ENCODE measurements at regions not wholly inside any gene's neighbourhood (a gene's known extent, or its start where the extent isn't known, plus 50 kb on each side); places are given as distances from the start of the nearest gene placed in this dataset.

DNA sequence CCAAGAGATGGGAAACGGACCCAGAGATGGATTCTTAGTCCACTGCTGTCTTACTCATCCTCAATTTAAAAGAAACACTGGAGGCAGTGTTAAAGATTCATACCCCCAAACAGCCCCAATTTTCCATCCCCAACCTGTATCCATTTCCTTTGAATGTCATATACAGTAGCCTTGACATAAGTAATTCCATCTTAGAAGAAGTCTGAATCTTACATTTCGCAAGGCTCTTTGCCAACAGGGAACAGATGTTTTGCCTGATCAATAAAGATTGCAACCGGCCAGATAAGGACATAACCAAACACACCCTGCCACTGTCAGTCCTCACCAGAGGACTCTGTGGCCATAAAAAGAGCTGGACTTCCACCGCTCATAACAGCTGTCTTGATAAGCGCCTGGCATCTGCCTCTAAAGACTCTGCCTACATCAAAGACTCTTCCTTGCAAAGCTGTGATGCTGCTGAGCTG is 59.0 kb upstream of the MED9 start:
- DNase-seq (ENCODE audit: low spot score): no peak

DNA sequence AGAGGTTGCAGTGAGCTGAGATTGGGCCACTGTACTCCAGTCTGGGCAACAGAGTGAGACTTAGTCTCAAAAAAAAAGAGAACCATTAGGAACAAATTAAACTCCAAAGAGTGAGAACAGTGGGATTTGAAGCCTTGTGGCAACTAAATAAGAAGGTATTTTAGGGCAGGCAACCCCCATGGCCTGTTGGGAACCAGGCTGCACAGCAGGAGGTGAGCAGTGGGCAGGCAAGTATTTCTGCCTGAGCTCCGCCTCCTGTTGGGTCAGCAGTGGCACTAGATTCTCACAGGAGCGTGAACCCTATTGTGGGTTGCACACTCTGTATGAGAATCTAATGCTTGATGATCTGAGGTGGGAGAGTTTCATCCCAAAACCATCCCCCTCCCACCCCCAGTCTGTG is 57.6 kb upstream of the MED9 start:
- DNase-seq (ENCODE audit: low spot score): no peak

DNA sequence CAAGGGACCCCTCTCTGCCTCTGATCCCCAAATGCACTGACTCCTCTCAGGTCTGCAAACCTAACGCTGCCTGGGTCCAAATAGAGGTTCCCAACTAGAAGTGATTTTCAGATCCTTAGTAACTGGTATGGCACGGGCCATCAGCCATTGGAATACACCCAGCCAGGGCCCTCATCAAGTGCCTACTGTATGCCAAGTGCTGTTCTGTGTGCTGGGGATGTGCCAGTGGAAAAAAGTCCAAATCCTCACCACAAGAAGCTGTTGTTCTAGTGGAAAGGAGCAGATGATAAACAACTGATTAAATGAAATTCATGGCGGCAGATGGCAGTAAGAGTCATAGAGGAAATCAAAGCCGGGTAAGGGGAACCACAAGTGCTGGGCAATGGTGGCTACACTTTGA is 57.2 kb upstream of the MED9 start:
- no peak for DNase-seq (ENCODE audit: low spot score)

DNA sequence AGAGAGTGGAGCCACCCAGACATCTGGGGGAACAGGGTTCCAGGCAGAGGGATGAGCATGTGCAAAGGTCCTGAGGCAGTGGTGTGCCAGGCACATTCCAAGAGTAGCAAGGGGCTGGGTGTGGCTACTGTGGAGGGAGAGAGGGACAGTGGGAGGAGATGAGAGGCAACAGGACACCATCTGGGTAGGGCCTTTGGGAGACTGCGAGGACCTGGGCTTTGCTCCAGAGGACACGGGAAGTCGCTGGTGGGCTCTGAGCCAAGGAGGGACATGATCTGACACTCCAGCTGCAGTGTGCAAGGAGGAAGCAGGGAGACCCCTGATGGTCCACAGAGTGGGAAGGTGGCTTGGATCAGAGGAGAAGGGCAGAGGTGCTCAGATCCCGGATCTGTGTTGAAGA is 56.7 kb upstream of the MED9 start:
- no peak for DNase-seq (ENCODE audit: low spot score)

DNA sequence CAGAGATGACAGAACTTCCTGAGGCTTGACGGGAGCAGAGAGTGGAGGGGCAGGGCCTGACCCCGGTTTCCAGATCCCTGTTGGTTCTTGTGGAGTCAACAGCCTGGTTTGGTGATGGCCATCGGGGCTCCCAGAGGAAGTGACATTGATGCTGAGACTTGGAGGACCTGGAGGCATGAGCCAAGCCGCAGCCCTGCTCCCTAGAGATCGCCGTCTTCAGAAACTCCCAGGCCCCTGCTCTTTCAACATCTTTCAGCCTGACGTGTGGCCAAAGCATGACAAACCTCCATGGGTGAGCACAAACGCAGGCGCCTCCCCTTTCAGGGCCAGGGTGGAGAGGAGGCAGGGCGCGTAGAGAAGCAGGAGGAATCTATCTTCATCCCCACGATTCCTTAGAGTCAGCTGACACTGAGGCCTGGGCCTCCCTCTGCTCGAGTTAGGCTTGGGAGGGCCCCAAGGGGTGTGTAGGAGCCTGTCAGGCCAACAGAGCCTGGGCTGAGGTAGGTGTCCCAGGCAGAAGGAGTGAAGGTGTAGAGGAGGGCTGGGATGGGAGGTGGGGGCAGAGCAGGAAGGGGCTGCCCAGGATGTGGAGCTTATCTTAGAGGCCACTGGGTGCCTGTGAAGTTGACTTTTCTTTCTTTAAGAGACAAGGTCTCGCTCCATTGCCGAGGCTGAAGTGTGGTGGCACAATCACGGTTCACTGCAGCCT is 56.1 kb upstream of the MED9 start:
- DNase-seq (ENCODE audit: low spot score): no peak

DNA sequence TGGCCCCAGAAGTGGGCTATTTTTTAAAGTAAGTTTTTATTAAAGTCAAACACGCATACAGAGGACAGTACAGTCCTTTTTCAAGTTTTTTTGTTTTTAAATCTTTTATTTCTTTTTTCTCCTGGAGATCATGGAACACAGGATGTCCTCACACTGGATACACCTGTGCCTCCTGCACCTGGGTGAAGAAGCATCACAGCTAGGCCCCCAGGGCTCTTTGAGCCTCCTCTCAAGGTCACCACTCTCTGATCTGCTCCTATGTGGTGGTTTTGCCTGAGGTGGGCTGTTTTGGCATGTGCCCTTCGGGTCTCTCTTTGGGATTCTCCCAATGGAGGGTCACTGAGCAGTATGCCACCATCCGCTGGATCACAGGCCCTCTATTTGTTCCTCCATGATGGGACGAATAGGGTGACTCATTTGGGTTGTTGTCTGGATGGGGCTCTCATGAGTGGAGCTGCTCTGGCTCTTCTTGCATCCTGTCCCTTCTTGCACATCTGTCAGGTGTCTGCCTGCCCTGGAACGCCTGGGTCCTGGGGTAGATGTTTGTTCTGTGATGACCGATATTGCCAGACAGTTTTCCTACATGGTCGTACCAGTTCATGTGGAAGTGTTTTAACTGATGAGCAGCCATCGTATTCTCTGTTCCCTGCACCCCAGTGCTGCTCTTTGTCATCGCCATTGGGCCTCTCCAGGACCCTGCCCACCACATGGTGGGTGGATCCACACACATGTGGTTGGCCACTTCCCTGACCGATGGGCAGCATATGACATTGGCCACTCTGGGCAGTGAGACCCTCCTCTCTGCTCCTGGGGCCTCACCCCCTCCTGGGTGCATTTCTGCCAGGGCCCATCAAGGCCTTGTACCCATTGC is 55.2 kb upstream of the MED9 start:
- no peak for DNase-seq (ENCODE audit: low spot score)

DNA sequence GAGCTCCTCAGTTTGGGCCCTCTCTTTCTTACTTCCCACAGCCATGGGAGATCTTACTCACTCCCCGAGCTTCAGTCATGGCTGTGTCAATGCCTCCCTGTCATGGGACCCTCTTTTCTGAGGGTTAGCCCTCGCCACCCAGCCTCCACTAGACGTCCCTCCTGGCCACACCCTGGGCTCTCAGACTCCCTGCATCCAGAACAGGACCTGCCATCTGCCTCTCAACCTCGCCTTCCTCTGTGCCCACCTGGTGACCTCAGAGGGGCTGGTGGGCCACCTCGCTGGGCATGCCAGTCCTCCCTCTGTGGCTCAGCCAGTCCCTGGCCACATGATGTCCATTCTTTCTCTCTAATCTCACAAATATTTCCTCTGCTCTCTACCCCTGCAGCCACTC is 54.6 kb upstream of the MED9 start:
- no peak for DNase-seq (ENCODE audit: low spot score)

DNA sequence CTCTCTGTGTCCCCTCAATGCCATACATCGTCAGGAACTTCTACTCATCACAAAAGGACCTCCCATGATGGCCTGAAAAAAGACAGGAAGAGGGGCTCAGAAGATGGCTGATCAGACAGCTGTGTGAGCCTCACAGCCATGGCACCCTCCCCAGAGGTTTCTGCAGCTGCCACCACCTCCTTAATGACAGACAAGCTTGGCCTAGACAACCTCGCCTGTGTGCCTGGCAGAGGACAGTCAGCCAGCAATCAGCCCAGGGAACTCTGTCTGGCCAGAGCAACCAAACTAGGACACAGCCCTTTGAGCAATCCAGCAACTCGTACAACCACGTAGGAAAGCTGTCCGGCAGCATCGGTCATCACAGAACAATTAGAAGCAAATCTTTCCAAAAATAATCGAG is 54.2 kb upstream of the MED9 start:
- DNase-seq (ENCODE audit: low spot score): no peak

DNA sequence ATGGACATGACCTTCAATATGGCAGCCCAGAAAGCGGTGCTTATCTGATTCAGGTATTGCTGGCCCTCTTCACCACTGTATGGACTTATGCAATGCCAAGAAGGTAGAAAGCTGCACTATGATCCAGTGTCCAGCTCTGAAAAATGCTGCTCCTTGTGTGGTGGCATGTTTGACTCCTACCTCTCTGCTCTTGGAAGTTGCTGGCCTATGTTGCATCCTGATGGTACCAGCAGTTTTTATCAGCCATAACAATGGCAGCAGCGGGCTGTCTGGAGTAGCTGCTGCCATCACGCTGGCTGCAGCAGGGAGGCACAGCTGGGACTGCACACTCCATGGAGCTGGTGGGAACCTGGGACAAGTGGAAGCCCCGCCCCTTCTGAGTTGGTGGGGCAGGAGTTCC is 53.1 kb upstream of the MED9 start:
- DNase-seq (ENCODE audit: low spot score): no peak

DNA sequence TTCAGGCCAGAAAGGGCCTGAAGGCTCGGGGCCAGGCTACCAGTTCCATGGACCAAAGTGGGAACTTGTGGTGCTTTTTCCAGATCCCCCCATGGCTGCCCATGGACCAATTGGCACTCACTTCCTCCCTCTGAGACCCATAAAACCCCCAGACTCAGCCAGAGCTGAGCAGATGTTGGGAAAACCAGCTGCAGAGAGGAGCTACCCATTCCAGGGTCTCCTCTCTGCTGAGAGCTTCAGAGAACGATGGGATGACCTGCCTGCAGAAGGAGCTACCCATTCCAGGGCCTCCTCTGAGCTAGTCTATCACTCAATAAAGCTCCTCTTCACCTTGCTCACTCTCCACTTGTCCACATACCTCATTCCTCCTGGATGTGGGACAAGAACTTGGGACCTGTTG is 52.2 kb upstream of the MED9 start:
- no peak for DNase-seq (ENCODE audit: low spot score)

DNA sequence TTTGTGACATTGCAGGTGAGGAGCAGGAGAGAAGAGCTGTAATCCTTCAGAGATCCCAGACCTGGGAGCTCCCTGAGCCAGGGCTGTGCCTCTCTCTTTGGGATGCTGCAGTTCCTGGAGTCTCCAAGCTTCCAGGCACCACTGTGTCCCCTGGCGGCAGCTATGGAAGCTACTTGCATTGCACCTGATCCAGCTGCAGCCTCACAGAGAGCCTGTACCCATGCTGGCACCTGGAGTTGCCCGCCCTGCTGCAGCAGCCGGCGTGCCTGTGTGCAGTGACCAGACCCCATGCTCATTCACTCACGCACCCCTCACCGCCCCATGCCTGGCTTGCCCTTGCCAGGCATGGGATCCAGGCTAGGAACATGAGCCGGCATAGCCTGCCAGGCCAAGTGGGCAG is 51.8 kb upstream of the MED9 start:
- DNase-seq (ENCODE audit: low spot score): no peak

DNA sequence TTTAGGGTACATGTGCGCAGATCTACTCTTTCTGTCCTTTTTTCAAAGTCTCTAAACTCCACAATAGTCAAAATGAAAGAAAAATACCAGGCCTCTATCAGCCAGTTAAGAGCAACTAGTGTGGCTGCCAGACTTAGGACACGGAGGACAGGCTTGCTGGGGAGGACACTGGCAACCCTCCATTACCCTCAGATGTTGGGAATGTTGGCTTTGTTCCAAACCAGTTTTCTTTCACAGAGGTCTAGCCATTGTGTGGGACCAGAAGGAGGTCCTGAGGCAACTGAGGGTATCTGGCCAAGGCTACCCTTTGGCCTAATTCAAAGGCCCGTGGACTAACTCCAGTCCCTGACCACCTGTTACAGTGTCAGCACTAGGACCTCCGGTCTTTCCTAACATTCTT is 51.2 kb upstream of the MED9 start:
- DNase-seq (ENCODE audit: low spot score): no peak

DNA sequence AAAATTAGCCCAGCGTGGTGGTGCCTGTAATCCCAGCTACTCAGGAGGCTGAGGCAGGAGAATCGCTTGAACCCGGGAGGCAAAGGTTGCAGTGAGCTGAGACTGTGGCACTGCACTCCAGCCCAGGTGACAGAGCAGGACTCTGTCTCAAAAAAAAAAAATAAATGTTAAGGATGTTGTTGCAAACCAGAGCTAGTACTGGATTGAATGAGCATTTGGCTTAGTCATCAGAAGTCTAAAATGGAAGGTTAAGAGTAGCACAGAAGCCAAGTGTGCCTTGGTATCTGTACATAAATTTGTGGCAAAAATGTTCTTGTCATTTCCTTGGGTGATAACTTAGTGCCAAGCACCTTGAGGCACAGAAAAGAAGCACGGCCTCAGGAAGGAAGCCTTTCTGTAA is 50.6 kb upstream of the MED9 start:
- no peak for DNase-seq (ENCODE audit: low spot score)
